ENCODE measurements at regions not wholly inside any gene's neighbourhood (a gene's known extent, or its start where the extent isn't known, plus 50 kb on each side); places are given as distances from the start of the nearest gene placed in this dataset.

GRCh38 chr12:111038941-111039340 lies 118.6 kb upstream of the MYL2 start:
- DNase-seq (ENCODE audit: low read depth) = no peak

GRCh38 chr12:111038077-111038476 lies 117.7 kb upstream of the MYL2 start:
- DNase-seq (ENCODE audit: low read depth) = no peak

GRCh38 chr12:111037047-111037446 lies 116.7 kb upstream of the MYL2 start:
- DNase-seq (ENCODE audit: low read depth) = no peak

DNA sequence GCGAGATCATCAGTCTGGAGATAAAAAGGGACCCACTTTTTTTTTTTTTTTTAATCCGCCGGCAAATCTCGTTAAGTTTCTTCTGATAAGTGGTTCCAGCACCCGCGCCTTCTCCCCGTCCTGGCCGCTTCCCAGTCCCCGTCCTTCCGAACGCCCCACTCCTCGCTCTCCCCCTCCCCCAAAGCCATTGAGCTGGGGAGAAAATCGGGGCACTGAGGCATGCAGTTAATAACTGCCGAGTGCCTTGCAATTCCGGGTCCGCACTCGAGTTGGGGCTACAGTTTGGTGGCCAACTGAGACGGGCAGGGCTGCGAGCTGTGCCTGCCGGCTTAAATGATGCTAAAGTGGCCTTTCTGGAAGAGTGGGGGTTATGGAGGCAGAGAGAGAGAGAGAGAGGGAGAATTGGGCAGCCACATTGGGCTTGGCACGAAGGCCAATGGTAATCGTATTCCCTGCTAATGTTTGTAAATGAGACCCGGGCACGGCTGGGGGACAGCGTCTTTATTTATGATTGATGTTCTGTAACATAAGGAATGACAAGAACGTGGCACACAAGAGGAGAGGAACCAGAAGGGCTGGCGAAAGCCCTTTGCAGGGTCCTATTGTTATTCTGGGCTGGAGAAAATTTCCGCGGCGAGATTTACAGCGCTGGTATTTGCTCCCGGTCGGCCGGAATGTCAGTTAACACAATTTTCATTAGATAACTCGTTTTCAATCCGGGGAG lies 115.4 kb upstream of the MYL2 start:
- DNase-seq (ENCODE audit: low read depth) = no peak

DNA sequence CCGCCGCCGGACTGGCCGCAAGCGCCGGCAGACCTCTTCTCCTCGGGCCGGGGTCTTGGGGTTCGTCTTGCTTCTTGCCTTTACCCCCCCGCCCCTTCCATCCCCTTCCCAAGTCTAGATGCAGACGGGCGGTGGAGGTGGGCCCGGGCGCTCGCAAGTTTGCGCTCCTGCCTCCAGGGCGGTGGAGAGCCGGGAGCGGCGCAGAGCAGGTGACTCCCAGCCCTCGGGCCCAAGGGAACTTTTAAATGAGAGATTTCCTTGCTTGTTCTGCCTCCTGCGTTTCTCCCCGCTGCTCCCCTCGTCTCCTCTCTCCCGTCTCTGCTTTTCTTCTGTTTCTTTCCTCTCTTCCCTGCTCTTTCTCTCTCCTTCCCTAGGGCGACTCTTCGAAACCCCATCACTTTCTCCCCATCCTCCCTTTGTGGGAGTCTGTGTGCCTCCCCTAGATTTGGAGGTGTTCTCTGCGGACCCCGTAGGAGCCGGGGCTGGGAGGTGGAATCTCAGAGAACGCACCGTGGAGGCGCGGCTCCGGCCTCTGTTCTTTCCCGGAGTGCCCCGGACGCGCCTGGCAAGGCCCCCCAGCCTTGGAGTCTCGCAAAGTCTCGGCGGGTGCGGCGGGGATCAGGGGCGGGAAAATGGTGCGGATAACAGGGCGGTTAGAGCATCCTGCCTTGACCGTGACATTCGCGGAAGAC lies 114.7 kb upstream of the MYL2 start:
- DNase-seq (ENCODE audit: low read depth) = no peak

DNA sequence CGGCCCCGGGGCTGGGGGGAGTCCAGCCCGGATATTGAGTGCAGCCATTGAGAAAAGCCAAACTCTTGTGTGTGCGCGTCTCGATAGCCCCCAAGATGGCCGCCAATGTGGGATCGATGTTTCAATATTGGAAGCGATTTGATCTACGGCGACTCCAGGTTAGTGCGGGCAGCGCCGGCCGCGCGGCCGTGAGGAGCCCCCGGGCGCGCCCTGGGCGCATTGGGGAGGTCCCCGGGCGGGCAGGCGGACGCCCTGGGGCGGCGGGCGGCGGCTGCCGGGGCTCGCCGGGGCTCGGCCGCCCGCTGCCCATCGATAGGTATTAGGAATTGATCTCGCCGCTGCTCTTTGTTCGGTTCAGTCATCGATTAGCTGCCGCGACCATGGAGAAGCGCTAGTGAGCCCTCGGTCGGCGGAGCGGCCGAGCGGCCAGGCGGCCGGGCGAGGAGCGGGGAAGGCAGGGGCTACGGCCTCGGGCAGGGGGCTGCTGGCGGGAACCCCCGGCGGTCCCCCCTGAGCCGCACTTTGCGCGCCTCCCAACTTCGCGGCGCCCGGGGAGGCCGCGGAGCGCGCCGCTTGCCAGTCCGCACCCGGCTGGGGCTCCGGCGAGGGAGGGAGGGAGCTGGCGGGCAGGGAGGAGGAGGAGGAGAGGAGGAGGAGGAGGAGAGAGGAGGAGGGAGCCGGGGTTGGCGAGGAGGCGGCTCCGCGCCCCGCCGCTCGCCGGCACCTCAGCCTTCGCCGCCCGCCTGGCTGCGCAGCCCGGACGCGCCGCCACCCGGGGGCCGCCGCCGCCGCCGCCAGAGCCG lies 113.9 kb upstream of the MYL2 start, which contains the start of gene CUX2:
Gene CUX2, plus strand, starts transcription at position 83 of the 803 bp plus-strand sequence.
- DNase-seq (ENCODE audit: low read depth) = no peak

- no peak for DNase-seq (ENCODE audit: low read depth)
Observed at GRCh38 chr12:111033281-111034082, 113.1 kb upstream of the MYL2 start.

DNA sequence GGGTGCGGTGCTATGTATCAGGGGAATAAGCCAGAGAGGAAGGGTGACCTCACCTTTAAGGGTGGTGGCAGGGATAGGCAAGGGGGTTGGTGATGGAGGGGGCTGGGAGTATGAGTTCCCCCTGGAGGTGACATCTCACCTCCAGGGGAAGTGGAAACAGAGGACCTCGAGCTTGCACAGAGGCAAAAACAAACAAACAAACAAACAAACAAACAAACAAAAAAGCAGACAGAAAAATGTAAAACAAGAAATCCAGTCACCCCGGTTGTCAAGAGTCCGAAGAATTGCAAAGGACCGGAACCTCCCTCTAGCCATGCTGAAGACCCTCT lies 112.2 kb upstream of the MYL2 start:
- no peak for DNase-seq (ENCODE audit: low read depth)

DNA sequence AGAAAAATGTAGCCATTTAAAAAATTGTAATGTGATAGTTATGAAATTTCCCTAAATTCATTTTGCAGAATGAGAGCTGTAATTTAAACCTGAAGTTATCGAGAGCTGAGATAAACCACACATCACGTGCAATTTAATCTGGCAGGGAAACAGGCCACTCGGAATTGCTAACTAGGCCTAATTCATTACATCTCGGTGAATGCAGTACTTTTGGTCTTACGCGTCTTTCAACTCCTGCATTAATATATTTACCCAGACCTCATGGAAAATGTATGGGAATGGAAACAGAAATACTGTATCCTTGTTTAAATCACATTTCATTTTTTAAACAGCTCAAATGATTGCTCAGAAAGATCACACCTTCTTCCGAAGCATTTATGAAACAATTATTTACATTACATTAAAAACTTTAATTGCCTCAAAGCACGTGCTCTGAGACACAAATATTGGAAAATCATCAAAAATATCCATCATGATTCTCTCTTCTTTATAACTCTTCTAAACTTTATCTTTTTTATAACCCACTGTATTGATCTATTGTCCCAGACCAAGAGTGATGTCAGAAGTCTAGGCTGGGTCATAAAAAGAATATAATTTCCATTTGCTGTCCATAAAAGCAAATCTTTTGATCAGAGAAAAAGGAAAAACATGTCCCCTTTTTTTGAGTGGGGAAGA lies 111.7 kb upstream of the MYL2 start:
- no peak for DNase-seq (ENCODE audit: low read depth)

- DNase-seq (ENCODE audit: low read depth) = no peak
Observed at GRCh38 chr12:111030800-111031199, 110.4 kb upstream of the MYL2 start.

- no peak for DNase-seq (ENCODE audit: low read depth)
Observed at GRCh38 chr12:111029732-111030131, 109.4 kb upstream of the MYL2 start.

DNA sequence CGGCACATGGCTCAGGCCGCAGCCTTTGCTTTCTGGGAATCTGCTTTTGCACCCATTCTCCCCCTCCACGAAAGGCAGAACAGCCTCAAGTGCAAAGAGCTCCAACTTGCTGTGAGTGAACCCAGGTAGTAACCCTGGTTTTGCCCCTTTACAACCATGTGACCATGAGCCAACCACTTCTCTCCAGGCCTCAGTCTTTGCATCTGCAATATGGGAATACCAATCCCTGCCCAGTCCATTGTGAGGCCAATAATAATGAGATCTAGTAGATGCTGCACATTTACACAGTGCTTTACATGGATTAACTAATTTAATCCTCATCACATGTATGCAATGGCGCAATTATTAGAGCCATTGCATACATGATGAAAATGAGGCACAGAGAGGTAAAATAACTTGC lies 108.9 kb upstream of the MYL2 start:
- DNase-seq (ENCODE audit: low read depth) = no peak

GRCh38 chr12:111028830-111029229 lies 108.5 kb upstream of the MYL2 start:
- DNase-seq (ENCODE audit: low read depth) = no peak

DNA sequence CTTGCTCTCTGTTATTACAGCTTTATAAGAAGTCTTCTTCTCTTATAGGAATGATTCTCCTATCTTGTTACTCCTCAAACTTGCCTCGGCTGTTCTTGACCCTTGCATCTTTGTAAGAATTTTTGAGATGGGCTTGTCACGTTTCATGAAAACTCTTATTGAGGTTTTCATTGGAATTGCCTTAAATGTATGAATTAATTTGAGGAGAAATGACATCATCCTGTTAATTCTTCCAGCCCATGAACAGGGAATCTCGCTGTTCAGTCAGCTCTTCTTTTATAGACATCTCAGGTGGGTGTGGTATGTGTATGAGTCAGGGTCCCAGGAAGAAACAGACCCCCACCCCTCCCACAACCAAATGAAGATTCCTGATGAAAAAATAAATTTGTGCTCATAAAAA lies 107.1 kb upstream of the MYL2 start:
- DNase-seq (ENCODE audit: low read depth) = no peak

DNA sequence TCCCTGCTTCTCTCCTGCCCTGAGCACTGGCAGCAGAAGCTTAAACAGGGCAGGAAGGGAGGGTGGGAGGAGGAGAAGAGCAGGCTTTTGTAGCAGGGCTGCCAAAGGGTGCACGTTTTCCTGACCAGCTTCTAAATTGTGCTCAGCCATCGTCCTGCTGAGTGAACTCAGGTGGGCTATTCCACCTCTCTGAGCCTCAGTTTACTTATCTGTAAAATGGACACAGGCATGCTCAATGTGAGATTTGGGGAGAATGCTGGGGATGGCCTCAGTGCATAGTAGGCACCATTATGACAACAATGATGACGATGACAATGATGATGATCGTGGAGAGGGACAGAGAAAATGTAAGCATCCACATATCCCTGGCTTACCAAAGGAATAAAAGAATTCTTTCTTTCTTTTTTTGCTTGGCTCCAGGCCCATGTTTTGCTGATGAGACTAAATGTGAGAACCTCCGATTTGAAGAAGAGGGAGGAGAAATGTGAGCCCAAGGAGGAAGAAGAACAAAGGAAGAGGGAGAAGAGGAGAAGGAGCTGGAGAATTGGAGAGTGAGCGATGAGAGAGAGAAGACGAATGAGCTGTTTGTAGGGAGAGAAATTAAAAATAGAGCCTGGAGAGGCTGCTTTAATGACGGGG lies 105.5 kb upstream of the MYL2 start:
- no peak for DNase-seq (ENCODE audit: low read depth)

DNA sequence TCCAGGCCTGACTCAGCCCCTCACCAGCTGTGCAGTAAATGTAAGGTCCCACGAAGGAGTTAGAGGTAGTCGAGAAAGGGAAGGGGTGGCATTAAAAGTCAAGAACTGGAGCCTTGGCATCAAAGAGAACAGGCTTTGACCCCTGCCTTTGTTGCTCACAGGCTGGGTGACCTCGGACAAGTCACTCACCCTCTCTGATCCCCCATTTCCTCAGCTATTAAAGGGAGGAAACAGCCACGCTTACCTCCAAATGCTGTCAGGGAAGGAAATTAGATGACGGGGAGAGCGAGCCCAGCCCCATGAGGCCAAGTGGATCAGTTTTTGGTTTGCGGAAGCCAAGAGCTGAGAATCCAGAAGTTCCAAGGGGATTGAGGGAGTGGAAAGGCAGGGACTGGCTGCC lies 104.9 kb upstream of the MYL2 start:
- no peak for DNase-seq (ENCODE audit: low read depth)

GRCh38 chr12:111024205-111024801 lies 103.9 kb upstream of the MYL2 start:
- DNase-seq (ENCODE audit: low read depth) = no peak

DNA sequence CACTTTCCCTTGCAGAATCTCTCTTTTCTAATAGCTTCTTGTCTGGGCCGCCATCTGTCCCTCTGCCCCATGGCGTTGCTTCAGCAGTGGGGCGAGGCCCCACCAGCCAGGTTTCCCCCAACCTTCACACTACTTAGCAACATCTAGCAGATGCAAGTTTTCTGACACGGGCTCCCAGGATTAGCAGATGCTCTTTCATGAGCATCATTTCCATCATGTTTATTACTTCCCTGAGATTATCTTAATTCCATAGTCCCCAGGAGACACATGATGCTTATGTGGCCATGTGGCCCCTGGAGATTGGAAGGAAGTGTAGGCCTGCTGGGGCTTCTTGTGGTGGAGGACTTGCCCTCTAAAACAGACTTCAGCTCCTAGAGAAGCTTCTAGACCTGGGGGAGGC lies 102.0 kb upstream of the MYL2 start:
- no peak for DNase-seq (ENCODE audit: low read depth)

DNA sequence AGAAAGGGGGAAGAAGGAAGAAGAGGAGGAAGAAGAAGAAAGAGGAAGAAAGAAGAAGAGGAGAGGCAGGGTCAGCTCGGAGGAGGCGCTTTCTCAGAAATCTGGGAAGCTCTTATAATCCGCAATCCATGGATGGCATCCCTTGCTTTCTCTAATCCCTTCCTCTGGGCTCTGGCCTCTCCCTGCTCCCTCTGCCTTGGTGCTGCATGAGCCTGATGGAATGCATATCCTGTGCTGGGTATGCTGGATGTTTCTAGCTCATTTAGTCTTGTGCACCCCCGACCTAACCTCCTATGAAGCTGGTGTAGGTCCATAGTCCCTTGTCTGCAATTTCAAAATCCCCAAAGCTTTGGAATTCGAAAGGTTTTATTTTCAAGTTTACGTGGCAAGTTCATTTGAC lies 94.2 kb upstream of the MYL2 start:
- no peak for DNase-seq (ENCODE audit: low read depth)

GRCh38 chr12:111012918-111013317 lies 92.5 kb upstream of the MYL2 start:
- DNase-seq (ENCODE audit: low read depth) = no peak

Data from T-helper 22 cell (primary cell).